H1 (cell line): ENCODE measurements at regions not wholly inside any gene's neighbourhood (a gene's known extent, or its start where the extent isn't known, plus 50 kb on each side); places are given as distances from the start of the nearest gene placed in this dataset.

ENCODE experiments used
- CTCF ChIA-PET: fragments of 300-600 bp; sonication (Branson Sonifier 250); formaldehyde crosslinking; loops from one replicate; lab custom pipeline; 2021; ENCODE audit not compliant: partially characterized antibody; lab: Charles Lee
- POLR2A ChIA-PET: fragments of 300-600 bp; sonication (Branson Sonifier 250); formaldehyde crosslinking; loops from one replicate; lab custom pipeline; 2021; ENCODE audit warnings: inconsistent platforms; ENCODE audit not compliant: partially characterized antibody; lab: Charles Lee
- DNase-seq, 2 experiments: peaks; one replicate each; pipeline versions ENCODE4 v3.0.0 to v3.0.0-alpha.2; 2010 to 2022; ENCODE audit warnings: low spot score in 2 of 2, low read depth in 1 of 2, mixed read lengths in 1 of 2
- FAIRE-seq: peaks from 2 replicates; lab custom pipeline; 2011; peaks lifted over from hg19 to GRCh38; lab: Jason Lieb, UNC
- H2AFZ ChIP-seq: 2 replicates; pipeline ENCODE4 v1.8.1; 2012; ENCODE audit warnings: low read length, inconsistent platforms
- H2AK5ac ChIP-seq: 2 replicates; pipeline ENCODE4 v1.6.1; 2013; ENCODE audit warnings: low read depth, low read length
- H2BK120ac ChIP-seq: replicated peaks from 2 replicates; pipeline ENCODE3; 2013; ENCODE audit warnings: low read depth, low read length, inconsistent platforms
- H2BK12ac ChIP-seq: 2 replicates; pipeline ENCODE4 v1.6.1; 2013; ENCODE audit warnings: low read depth, low read length
- H2BK15ac ChIP-seq: 2 replicates; pipeline ENCODE4 v1.6.1; 2013; ENCODE audit warnings: low read length
- H2BK20ac ChIP-seq: 2 replicates; pipeline ENCODE4 v1.6.1; 2013; ENCODE audit warnings: low read length
- H2BK5ac ChIP-seq: 2 replicates; pipeline ENCODE4 v1.6.1; 2013; ENCODE audit warnings: low read depth, low read length
- H3K14ac ChIP-seq: 2 replicates; pipeline ENCODE4 v1.6.1; 2013; ENCODE audit warnings: inconsistent platforms; ENCODE audit not compliant: insufficient read length
- H3K18ac ChIP-seq: 2 replicates; pipeline ENCODE4 v1.6.1; 2013; ENCODE audit warnings: low read length; ENCODE audit errors: extremely low read depth
- H3K23ac ChIP-seq: 2 replicates; pipeline ENCODE4 v1.6.1; 2013; ENCODE audit warnings: inconsistent platforms; ENCODE audit not compliant: insufficient read length
- H3K23me2 ChIP-seq: 2 replicates; pipeline ENCODE4 v1.6.1; 2013; ENCODE audit warnings: low read depth, low read length
- H3K27ac ChIP-seq: 2 replicates; pipeline ENCODE4 v1.6.1; 2011; ENCODE audit warnings: low read depth, low read length, inconsistent platforms
- H3K27me3 ChIP-seq, 4 experiments: replicated peaks in 1 of 4; 1 replicate in 1 of 4; 2 replicates in 3 of 4; pipeline versions ENCODE4 v1.6.1 to v1.8.1; 2011 to 2013; ENCODE audit warnings: low read length in 3 of 4, mild to moderate bottlenecking in 3 of 4, inconsistent platforms in 2 of 4, mixed read lengths in 2 of 4, moderate library complexity in 1 of 4; ENCODE audit not compliant: control insufficient read depth in 3 of 4, insufficient read depth in 3 of 4; ENCODE audit errors: extremely low read depth in 1 of 4
- H3K36me3 ChIP-seq, 4 experiments: 2 replicates each; pipeline versions ENCODE4 v1.6.1 to v1.8.1; 2011 to 2013; ENCODE audit warnings: mild to moderate bottlenecking in 4 of 4, low read length in 3 of 4, moderate library complexity in 2 of 4, control low read depth in 1 of 4, inconsistent platforms in 1 of 4; ENCODE audit not compliant: insufficient read depth in 4 of 4, control insufficient read depth in 2 of 4
- H3K4ac ChIP-seq: replicated peaks from 2 replicates; pipeline ENCODE3; 2013; ENCODE audit warnings: low read length, low read depth, mixed read lengths, inconsistent platforms; ENCODE audit not compliant: insufficient read length
- H3K4me1 ChIP-seq, 4 experiments: replicated peaks in 1 of 4; 1 replicate in 1 of 4; 2 replicates in 3 of 4; pipeline versions ENCODE4 v1.6.1 to v1.8.1; 2011 to 2013; ENCODE audit warnings: low read length in 3 of 4, inconsistent platforms in 2 of 4, mixed read lengths in 1 of 4; ENCODE audit not compliant: insufficient read depth in 4 of 4, control insufficient read depth in 3 of 4
- H3K4me2 ChIP-seq, 2 experiments: 2 replicates each; pipeline versions ENCODE4 v1.6.1 to v1.8.1; 2011 to 2013; ENCODE audit warnings: low read depth in 2 of 2, low read length in 2 of 2, control low read depth in 1 of 2, inconsistent platforms in 1 of 2, mild to moderate bottlenecking in 1 of 2; ENCODE audit not compliant: insufficient read depth in 1 of 2
- H3K4me3 ChIP-seq, 4 experiments: fragments of 200-600, 300-600 bp in 1 of 4; sonication (generic), shearing (Covaris generic), sonication (Bioruptor Twin) in 1 of 4; 2 replicates each; pipeline versions ENCODE4 v1.5.1 to v1.8.1; 2011 to 2016; ENCODE audit warnings: low read length in 4 of 4, low read depth in 3 of 4, control low read depth in 2 of 4, inconsistent platforms in 2 of 4, mild to moderate bottlenecking in 2 of 4, mixed read lengths in 1 of 4, moderate library complexity in 1 of 4; ENCODE audit not compliant: insufficient read depth in 2 of 4; ENCODE audit errors: extremely low read depth in 1 of 4
- H3K56ac ChIP-seq: replicated peaks from 2 replicates; pipeline ENCODE3; 2013; ENCODE audit warnings: low read depth, mild to moderate bottlenecking, mixed read lengths, low read length, inconsistent platforms; ENCODE audit not compliant: insufficient read length
- H3K79me1 ChIP-seq: 2 replicates; pipeline ENCODE4 v1.6.1; 2013; ENCODE audit warnings: low read depth, low read length, control low read depth
- H3K79me2 ChIP-seq, 2 experiments: 2 replicates each; pipeline versions ENCODE4 v1.6.1 to v1.8.1; 2012 to 2013; ENCODE audit warnings: low read length in 2 of 2, mild to moderate bottlenecking in 2 of 2, inconsistent platforms in 1 of 2; ENCODE audit not compliant: insufficient read depth in 2 of 2, control insufficient read depth in 1 of 2
- H3K9ac ChIP-seq, 4 experiments: replicated peaks in 1 of 4; 1 replicate in 1 of 4; 2 replicates in 3 of 4; pipeline versions ENCODE4 v1.6.1 to v1.8.1; 2011 to 2013; ENCODE audit warnings: low read depth in 3 of 4, low read length in 3 of 4, control low read depth in 2 of 4, mild to moderate bottlenecking in 2 of 4, moderate library complexity in 2 of 4, inconsistent platforms in 1 of 4; ENCODE audit errors: extremely low read depth in 1 of 4
- H3K9me3 ChIP-seq, 2 experiments: 2 replicates each; pipeline versions ENCODE4 v1.6.1 to v1.8.1; 2012 to 2013; ENCODE audit warnings: mild to moderate bottlenecking in 2 of 2, moderate library complexity in 2 of 2, control low read depth in 1 of 2, inconsistent platforms in 1 of 2, low read depth in 1 of 2, low read length in 1 of 2, mixed read lengths in 1 of 2; ENCODE audit not compliant: insufficient read depth in 2 of 2
- H4K20me1 ChIP-seq, 2 experiments: replicated peaks in 1 of 2; 2 replicates each; pipeline versions ENCODE3 to v1.8.1; 2011 to 2013; ENCODE audit warnings: inconsistent platforms in 2 of 2, low read length in 2 of 2, mild to moderate bottlenecking in 1 of 2; ENCODE audit not compliant: insufficient read depth in 2 of 2, control insufficient read depth in 1 of 2
- H4K5ac ChIP-seq: 2 replicates; pipeline ENCODE4 v1.6.1; 2013; ENCODE audit warnings: low read length, low read depth, mixed read lengths, inconsistent platforms; ENCODE audit not compliant: insufficient read length
- H4K8ac ChIP-seq: 2 replicates; pipeline ENCODE4 v1.8.0; 2013; ENCODE audit warnings: mild to moderate bottlenecking, moderate library complexity, low read length, inconsistent platforms; ENCODE audit not compliant: insufficient read depth; ENCODE audit errors: extremely low read depth
- H4K91ac ChIP-seq: replicated peaks from 2 replicates; pipeline ENCODE3; 2013; ENCODE audit warnings: low read length, mixed read lengths, inconsistent platforms; ENCODE audit not compliant: insufficient read length
- BACH1 ChIP-seq: IDR thresholded peaks from 2 replicates; pipeline ENCODE4 v1.6.1; 2012; ENCODE audit warnings: low read length, improper control_type of control experiment
- CBX8 ChIP-seq: fragments of 300-800, 300-1000 bp; sonication (generic); IDR thresholded peaks from 2 replicates; pipeline ENCODE4 v1.7.1; 2016; ENCODE audit warnings: low read depth, low read length, borderline replicate concordance
- CEBPB ChIP-seq: IDR thresholded peaks from 2 replicates; pipeline ENCODE4 v1.6.1; 2012; ENCODE audit warnings: low read depth, low read length
- EZH2 ChIP-seq: fragments of 200-600 bp; sonication (generic); IDR thresholded peaks from 2 replicates; pipeline ENCODE4 v1.7.1; 2012; ENCODE audit warnings: low read depth, mild to moderate bottlenecking, moderate library complexity, low read length, inconsistent platforms; ENCODE audit not compliant: severe bottlenecking
- POLR2AphosphoS5 ChIP-seq: IDR thresholded peaks from 2 replicates; pipeline ENCODE4 v1.6.1; 2011; ENCODE audit warnings: low read depth, low read length
- POU5F1 ChIP-seq: IDR thresholded peaks from 2 replicates; pipeline ENCODE4 v1.6.1; 2011; ENCODE audit warnings: low read depth, mild to moderate bottlenecking, low read length, moderate library complexity
- SIRT6 ChIP-seq: IDR thresholded peaks from one replicate; pipeline ENCODE4 v1.7.1; 2012; ENCODE audit warnings: low read length, inconsistent platforms
- TCF12 ChIP-seq: IDR thresholded peaks from 2 replicates; pipeline ENCODE4 v1.6.1; 2011; ENCODE audit warnings: low read depth, mild to moderate bottlenecking, low read length
- ZNF274 ChIP-seq: IDR thresholded peaks from 2 replicates; pipeline ENCODE4 v1.7.0; 2012; ENCODE audit warnings: low read length, borderline replicate concordance; ENCODE audit errors: extremely low read depth
- WGBS, 2 experiments: shearing (Covaris generic) in 1 of 2; methylation state at CpG; one replicate each; pipeline versions ENCODE4 v1.1.6 to v1.1.7; 2013 to 2015; ENCODE audit warnings: low lambda C conversion rate in 2 of 2, mixed read lengths in 2 of 2, inconsistent platforms in 1 of 2, low coverage in 1 of 2, missing lambda C conversion rate in 1 of 2; ENCODE audit not compliant: insufficient replicate concordance in 2 of 2, insufficient coverage in 1 of 2, insufficient read length in 1 of 2; ENCODE audit errors: extremely low coverage in 1 of 2, missing lambda C conversion rate in 1 of 2; 5-methylcytosine and 5-hydroxymethylcytosine counted together
- TF ChIP-seq, protein P1 (sequence below): IDR thresholded peaks from 2 replicates; pipeline ENCODE4 v1.6.1; 2012; ENCODE audit warnings: inconsistent platforms

- H3K23ac ChIP-seq = no peak overlapping the region
- H3K4me1 ChIP-seq = no peaks in the 10 kb centered on the region; a peak in 1 of 7 replicates
- WGBS, 2 experiments = 74% methylated on average over 5 of the region's 5 CpGs; no CpG with 5 or more reads in 1 of the 2 experiments
- no peak overlapping the region for H2BK20ac ChIP-seq
- no peaks in the 10 kb centered on the region; the same call in 1 of the 2 replicates for H3K23me2 ChIP-seq
- no peak overlapping the region for H3K4ac ChIP-seq
- no peak overlapping the region for H4K5ac ChIP-seq
- no peak overlapping the region for H3K14ac ChIP-seq
- H3K79me1 ChIP-seq = no peaks in the 10 kb centered on the region
- no peak overlapping the region for H2AFZ ChIP-seq
- H2AK5ac ChIP-seq = no peak overlapping the region
- H4K20me1 ChIP-seq = no peaks in the 10 kb centered on the region
- H3K27ac ChIP-seq = no peak overlapping the region
- no peaks in the 10 kb centered on the region for H3K79me2 ChIP-seq
- H3K27me3 ChIP-seq = no peaks in the 10 kb centered on the region
- no peak overlapping the region for H3K56ac ChIP-seq
- ChIA-PET CTCF (interaction anchor here (0.8 to 4.2 kb wide), 3 partner anchors 12 to 13 kb away, joined by 3 to 23 read pairs (median 4); no protein-coding TSS in a partner anchor), POLR2A (no interaction called here)
- no peak overlapping the region for H2BK12ac ChIP-seq
- TF ChIP-seq EZH2 (no peak), CEBPB (no peak), POLR2AphosphoS5 (no peak), ZNF274 (no peak), SIRT6 (no peak), CBX8 (no peak), POU5F1 (no peak), BACH1 (no peak), TCF12 (no peak)
- TF ChIP-seq, protein P1, sequence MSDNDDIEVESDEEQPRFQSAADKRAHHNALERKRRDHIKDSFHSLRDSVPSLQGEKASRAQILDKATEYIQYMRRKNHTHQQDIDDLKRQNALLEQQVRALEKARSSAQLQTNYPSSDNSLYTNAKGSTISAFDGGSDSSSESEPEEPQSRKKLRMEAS = no peak
- no peak overlapping the region for H2BK15ac ChIP-seq
- no peak overlapping the region for H3K4me3 ChIP-seq
- no peak overlapping the region for H4K91ac ChIP-seq
- FAIRE-seq = no peak
- H3K9ac ChIP-seq = no peak overlapping the region
- no peaks in the 10 kb centered on the region for H3K36me3 ChIP-seq
- H3K18ac ChIP-seq = no peak overlapping the region
- no peak for DNase-seq
- no peak overlapping the region for H2BK5ac ChIP-seq
- peaks cover 3 to 4% of the 10 kb centered on the region in 2 experiments; a peak in 1 of 4 replicates for H3K9me3 ChIP-seq
- no peak overlapping the region for H4K8ac ChIP-seq
- no peak overlapping the region for H3K4me2 ChIP-seq
- H2BK120ac ChIP-seq = no peak overlapping the region
These were observed 129.1 kb upstream of the SPACA1 start for GRCh38 chr6:87918461-87918941.
